ENCODE measurements at regions not wholly inside any gene's neighbourhood (a gene's known extent, or its start where the extent isn't known, plus 50 kb on each side); places are given as distances from the start of the nearest gene placed in this dataset.

DNA sequence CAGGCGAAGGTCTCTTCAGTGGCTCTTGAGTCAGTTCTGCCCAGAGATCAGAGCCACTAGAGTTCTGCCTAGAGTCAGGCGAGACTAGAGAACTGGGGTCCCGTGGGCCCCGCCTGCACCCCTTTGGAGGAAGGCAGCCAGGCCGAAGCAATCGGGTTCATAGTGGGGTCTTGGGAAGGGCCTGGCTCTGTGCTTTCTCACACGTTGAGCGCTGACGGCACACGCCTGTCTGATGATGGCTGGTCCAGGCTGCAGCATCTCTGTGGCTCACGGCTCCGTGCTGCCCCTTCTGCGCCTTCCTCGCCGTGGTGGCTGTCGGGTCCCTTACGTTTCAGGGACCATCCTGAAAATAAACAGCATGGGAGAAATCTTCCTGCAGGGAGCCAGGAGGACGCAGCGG, 78.3 kb upstream of the RNU6ATAC start:
- DNase-seq (ENCODE audit: low read depth): no peak
- H3K4me3 ChIP-seq (ENCODE audit: low read depth, low read length): no peak overlapping the region
- TF ChIP-seq, protein P1, sequence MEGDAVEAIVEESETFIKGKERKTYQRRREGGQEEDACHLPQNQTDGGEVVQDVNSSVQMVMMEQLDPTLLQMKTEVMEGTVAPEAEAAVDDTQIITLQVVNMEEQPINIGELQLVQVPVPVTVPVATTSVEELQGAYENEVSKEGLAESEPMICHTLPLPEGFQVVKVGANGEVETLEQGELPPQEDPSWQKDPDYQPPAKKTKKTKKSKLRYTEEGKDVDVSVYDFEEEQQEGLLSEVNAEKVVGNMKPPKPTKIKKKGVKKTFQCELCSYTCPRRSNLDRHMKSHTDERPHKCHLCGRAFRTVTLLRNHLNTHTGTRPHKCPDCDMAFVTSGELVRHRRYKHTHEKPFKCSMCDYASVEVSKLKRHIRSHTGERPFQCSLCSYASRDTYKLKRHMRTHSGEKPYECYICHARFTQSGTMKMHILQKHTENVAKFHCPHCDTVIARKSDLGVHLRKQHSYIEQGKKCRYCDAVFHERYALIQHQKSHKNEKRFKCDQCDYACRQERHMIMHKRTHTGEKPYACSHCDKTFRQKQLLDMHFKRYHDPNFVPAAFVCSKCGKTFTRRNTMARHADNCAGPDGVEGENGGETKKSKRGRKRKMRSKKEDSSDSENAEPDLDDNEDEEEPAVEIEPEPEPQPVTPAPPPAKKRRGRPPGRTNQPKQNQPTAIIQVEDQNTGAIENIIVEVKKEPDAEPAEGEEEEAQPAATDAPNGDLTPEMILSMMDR (IDR thresholded peaks at IDR 0.05; ENCODE audit: low read depth, low read length): no peak
- TF ChIP-seq, protein P2, sequence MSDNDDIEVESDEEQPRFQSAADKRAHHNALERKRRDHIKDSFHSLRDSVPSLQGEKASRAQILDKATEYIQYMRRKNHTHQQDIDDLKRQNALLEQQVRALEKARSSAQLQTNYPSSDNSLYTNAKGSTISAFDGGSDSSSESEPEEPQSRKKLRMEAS (IDR thresholded peaks at IDR 0.05; ENCODE audit: low read depth, low read length): no peak
- TF ChIP-seq MYC (IDR thresholded peaks at IDR 0.05; ENCODE audit: low read depth, low read length) (no peak), POLR2A (IDR thresholded peaks at IDR 0.05; ENCODE audit: extremely low read depth, insufficient read length) (no peak)

DNA sequence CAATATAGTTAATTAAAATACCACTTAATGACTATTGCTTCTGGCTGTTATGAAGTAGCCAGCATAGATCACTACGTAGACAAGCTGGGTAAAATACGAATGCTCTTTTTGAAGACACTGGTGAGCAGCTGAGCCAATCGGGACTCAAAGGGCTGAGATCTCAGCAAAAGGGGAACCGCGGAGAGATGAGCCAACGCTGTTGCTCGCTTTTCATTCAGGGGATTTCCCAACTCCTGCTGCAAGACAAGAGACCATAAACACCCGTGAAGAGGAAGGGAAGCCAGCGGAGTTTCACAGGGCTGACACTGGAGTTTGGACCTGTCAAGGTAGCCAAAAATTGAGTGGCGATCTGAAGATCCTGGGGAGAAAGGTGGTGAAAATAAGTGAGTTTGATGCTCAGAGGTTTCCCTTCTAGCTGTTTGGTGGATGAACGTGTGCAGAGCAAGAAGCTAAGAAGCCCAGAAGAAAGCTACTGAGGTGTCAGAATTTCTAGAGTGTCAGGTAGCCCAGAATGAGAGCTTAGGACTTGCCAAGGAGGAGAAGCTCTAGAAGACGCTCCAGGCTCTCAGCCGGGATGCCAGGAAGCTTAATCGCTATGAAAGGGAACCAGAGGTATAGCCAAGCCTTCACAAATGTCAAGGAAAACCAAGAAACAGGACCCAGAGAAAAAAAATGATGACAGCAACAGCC, 79.6 kb upstream of the RNU6ATAC start:
- TF ChIP-seq, protein P1 (IDR thresholded peaks at IDR 0.05; ENCODE audit: low read depth, low read length): no peak
- TF ChIP-seq, protein P2 (IDR thresholded peaks at IDR 0.05; ENCODE audit: low read depth, low read length): 0 out of 2 replicates have a peak, but pooled peaks have one; percentile 20
- TF ChIP-seq POLR2A (IDR thresholded peaks at IDR 0.05; ENCODE audit: extremely low read depth, insufficient read length): no peak
- no peak for TF ChIP-seq MYC (IDR thresholded peaks at IDR 0.05; ENCODE audit: low read depth, low read length)
- DNase-seq (ENCODE audit: low read depth): peak; percentile 90
- H3K4me3 ChIP-seq (ENCODE audit: low read depth, low read length): no peak overlapping the region

DNA sequence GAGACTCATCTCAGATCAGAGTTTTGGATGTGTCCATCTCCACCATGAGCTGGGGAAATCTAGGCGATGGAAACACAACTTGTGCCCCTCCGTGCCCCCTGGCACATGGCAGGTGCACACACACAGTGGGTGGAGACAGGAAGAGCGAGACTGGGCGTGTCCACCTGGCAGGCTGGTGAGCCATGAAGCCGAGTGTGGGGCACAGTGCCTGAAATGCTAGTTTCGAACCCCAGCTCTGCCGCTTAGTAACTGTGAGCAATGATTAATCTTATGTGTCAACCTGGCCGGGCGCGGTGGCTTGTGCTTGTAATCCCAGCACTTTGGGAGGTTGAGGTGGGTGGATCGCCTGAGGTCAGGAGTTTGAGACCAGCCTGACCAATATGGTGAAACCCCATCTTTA, 80.8 kb upstream of the RNU6ATAC start:
- DNase-seq (ENCODE audit: low read depth): no peak
- no peak for TF ChIP-seq POLR2A (IDR thresholded peaks at IDR 0.05; ENCODE audit: extremely low read depth, insufficient read length)
- TF ChIP-seq, protein P2 (IDR thresholded peaks at IDR 0.05; ENCODE audit: low read depth, low read length): no peak
- no peak for TF ChIP-seq MYC (IDR thresholded peaks at IDR 0.05; ENCODE audit: low read depth, low read length)
- TF ChIP-seq, protein P1 (IDR thresholded peaks at IDR 0.05; ENCODE audit: low read depth, low read length): no peak
- H3K4me3 ChIP-seq (ENCODE audit: low read depth, low read length): no peak overlapping the region

GRCh38 chr9:134247918-134248631, 78.2 kb upstream of the RXRA start:
- no peak overlapping the region for H3K4me3 ChIP-seq (ENCODE audit: low read depth, low read length)
- TF ChIP-seq POLR2A (IDR thresholded peaks at IDR 0.05; ENCODE audit: extremely low read depth, insufficient read length): no peak
- TF ChIP-seq, protein P1 (IDR thresholded peaks at IDR 0.05; ENCODE audit: low read depth, low read length): no peak
- TF ChIP-seq, protein P2 (IDR thresholded peaks at IDR 0.05; ENCODE audit: low read depth, low read length): no peak
- no peak for TF ChIP-seq MYC (IDR thresholded peaks at IDR 0.05; ENCODE audit: low read depth, low read length)
- no peak for DNase-seq (ENCODE audit: low read depth)

GRCh38 chr9:134251296-134252069, 74.8 kb upstream of the RXRA start:
- TF ChIP-seq POLR2A (IDR thresholded peaks at IDR 0.05; ENCODE audit: extremely low read depth, insufficient read length): no peak
- TF ChIP-seq, protein P2 (IDR thresholded peaks at IDR 0.05; ENCODE audit: low read depth, low read length): no peak
- TF ChIP-seq, protein P1 (IDR thresholded peaks at IDR 0.05; ENCODE audit: low read depth, low read length): no peak
- TF ChIP-seq MYC (IDR thresholded peaks at IDR 0.05; ENCODE audit: low read depth, low read length): no peak
- DNase-seq (ENCODE audit: low read depth): no peak
- no peak overlapping the region for H3K4me3 ChIP-seq (ENCODE audit: low read depth, low read length)
